ENCODE measurements at regions not wholly inside any gene's neighbourhood (a gene's known extent, or its start where the extent isn't known, plus 50 kb on each side); places are given as distances from the start of the nearest gene placed in this dataset.

GRCh38 chr7:17535776-17536175 is 237.3 kb downstream of the AHR start:
- H3K9ac ChIP-seq (ENCODE audit: extremely low read depth, low read length, poor library complexity, severe bottlenecking) = no peak overlapping the region
- Mint-ChIP-seq H3K27me3 (ENCODE audit: insufficient read depth) (peaks cover 18% of the 10 kb centered on the region), H3K27ac (no peak overlapping the region), H3K4me3 (no peak overlapping the region), H3K36me3 (ENCODE audit: low read depth) (no peaks in the 10 kb centered on the region), H3K9me3 (no peaks in the 10 kb centered on the region), H3K4me1 (peaks cover 12% of the 10 kb centered on the region)
- no peaks in the 10 kb centered on the region for H3K4me1 ChIP-seq (ENCODE audit: control insufficient read depth, insufficient read depth, low read length)
- H3K36me3 ChIP-seq (ENCODE audit: control insufficient read depth, insufficient read depth, low read length) = no peaks in the 10 kb centered on the region
- no peak for DNase-seq
- TF ChIP-seq, protein P1, sequence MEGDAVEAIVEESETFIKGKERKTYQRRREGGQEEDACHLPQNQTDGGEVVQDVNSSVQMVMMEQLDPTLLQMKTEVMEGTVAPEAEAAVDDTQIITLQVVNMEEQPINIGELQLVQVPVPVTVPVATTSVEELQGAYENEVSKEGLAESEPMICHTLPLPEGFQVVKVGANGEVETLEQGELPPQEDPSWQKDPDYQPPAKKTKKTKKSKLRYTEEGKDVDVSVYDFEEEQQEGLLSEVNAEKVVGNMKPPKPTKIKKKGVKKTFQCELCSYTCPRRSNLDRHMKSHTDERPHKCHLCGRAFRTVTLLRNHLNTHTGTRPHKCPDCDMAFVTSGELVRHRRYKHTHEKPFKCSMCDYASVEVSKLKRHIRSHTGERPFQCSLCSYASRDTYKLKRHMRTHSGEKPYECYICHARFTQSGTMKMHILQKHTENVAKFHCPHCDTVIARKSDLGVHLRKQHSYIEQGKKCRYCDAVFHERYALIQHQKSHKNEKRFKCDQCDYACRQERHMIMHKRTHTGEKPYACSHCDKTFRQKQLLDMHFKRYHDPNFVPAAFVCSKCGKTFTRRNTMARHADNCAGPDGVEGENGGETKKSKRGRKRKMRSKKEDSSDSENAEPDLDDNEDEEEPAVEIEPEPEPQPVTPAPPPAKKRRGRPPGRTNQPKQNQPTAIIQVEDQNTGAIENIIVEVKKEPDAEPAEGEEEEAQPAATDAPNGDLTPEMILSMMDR (conservative IDR thresholded peaks at IDR 0.05) = no peak
- H3K27me3 ChIP-seq (ENCODE audit: control insufficient read depth, insufficient read depth, low read length, poor library complexity, severe bottlenecking) = peaks cover 15% of the 10 kb centered on the region
- no peak overlapping the region for H3K27ac ChIP-seq (ENCODE audit: low read depth, low read length)
- no peaks in the 10 kb centered on the region for H3K9me3 ChIP-seq (ENCODE audit: control insufficient read depth, low read length)
- 83% methylated on average over 1 of the region's 1 CpG; no CpG with 5 or more reads in 1 of the 2 experiments for WGBS, 2 experiments (ENCODE audit: insufficient coverage in 1 of 2, insufficient read length in 1 of 2)
- H3K4me3 ChIP-seq (ENCODE audit: low read length) = no peak overlapping the region

GRCh38 chr7:17544401-17544800 is 245.9 kb downstream of the AHR start:
- no peaks in the 10 kb centered on the region for H3K27me3 Mint-ChIP-seq (ENCODE audit: insufficient read depth)
- no peaks in the 10 kb centered on the region for H3K9me3 Mint-ChIP-seq
- 84% methylated on average over 2 of the region's 2 CpGs; no CpG with 5 or more reads in 1 of the 2 experiments for WGBS, 2 experiments (ENCODE audit: insufficient coverage in 1 of 2, insufficient read length in 1 of 2)
- no peaks in the 10 kb centered on the region for H3K27me3 ChIP-seq (ENCODE audit: control insufficient read depth, insufficient read depth, low read length, poor library complexity, severe bottlenecking)
- H3K36me3 Mint-ChIP-seq (ENCODE audit: low read depth) = no peaks in the 10 kb centered on the region
- no peaks in the 10 kb centered on the region for H3K4me1 ChIP-seq (ENCODE audit: control insufficient read depth, insufficient read depth, low read length)
- H3K27ac ChIP-seq (ENCODE audit: low read depth, low read length) = no peak overlapping the region
- no peaks in the 10 kb centered on the region for H3K36me3 ChIP-seq (ENCODE audit: control insufficient read depth, insufficient read depth, low read length)
- no peak overlapping the region for H3K4me3 ChIP-seq (ENCODE audit: low read length)
- no peaks in the 10 kb centered on the region for H3K4me1 Mint-ChIP-seq
- H3K9me3 ChIP-seq (ENCODE audit: control insufficient read depth, low read length) = no peaks in the 10 kb centered on the region
- TF ChIP-seq, protein P1 (conservative IDR thresholded peaks at IDR 0.05) = no peak
- no peak for DNase-seq
- no peak overlapping the region for H3K9ac ChIP-seq (ENCODE audit: extremely low read depth, low read length, poor library complexity, severe bottlenecking)
- H3K4me3 Mint-ChIP-seq = no peak overlapping the region
- no peak overlapping the region for H3K27ac Mint-ChIP-seq

GRCh38 chr7:17545348-17545747 is 246.9 kb downstream of the AHR start:
- H3K4me3 ChIP-seq (ENCODE audit: low read length) = no peak overlapping the region
- no peak overlapping the region for H3K9ac ChIP-seq (ENCODE audit: extremely low read depth, low read length, poor library complexity, severe bottlenecking)
- no peak overlapping the region for H3K27ac ChIP-seq (ENCODE audit: low read depth, low read length)
- no peak overlapping the region for H3K27ac Mint-ChIP-seq
- no peaks in the 10 kb centered on the region for H3K9me3 Mint-ChIP-seq
- H3K36me3 ChIP-seq (ENCODE audit: control insufficient read depth, insufficient read depth, low read length) = no peaks in the 10 kb centered on the region
- H3K27me3 ChIP-seq (ENCODE audit: control insufficient read depth, insufficient read depth, low read length, poor library complexity, severe bottlenecking) = no peaks in the 10 kb centered on the region
- TF ChIP-seq, protein P1 (conservative IDR thresholded peaks at IDR 0.05) = no peak
- H3K27me3 Mint-ChIP-seq (ENCODE audit: insufficient read depth) = no peaks in the 10 kb centered on the region
- H3K4me1 ChIP-seq (ENCODE audit: control insufficient read depth, insufficient read depth, low read length) = no peaks in the 10 kb centered on the region
- no peaks in the 10 kb centered on the region for H3K4me1 Mint-ChIP-seq
- H3K9me3 ChIP-seq (ENCODE audit: control insufficient read depth, low read length) = no peaks in the 10 kb centered on the region
- H3K36me3 Mint-ChIP-seq (ENCODE audit: low read depth) = no peaks in the 10 kb centered on the region
- DNase-seq = no peak
- H3K4me3 Mint-ChIP-seq = no peak overlapping the region

Measured in endodermal cell (in vitro differentiated cells).